ENCODE measurements at regions not wholly inside any gene's neighbourhood (a gene's known extent, or its start where the extent isn't known, plus 50 kb on each side); places are given as distances from the start of the nearest gene placed in this dataset.

DNA sequence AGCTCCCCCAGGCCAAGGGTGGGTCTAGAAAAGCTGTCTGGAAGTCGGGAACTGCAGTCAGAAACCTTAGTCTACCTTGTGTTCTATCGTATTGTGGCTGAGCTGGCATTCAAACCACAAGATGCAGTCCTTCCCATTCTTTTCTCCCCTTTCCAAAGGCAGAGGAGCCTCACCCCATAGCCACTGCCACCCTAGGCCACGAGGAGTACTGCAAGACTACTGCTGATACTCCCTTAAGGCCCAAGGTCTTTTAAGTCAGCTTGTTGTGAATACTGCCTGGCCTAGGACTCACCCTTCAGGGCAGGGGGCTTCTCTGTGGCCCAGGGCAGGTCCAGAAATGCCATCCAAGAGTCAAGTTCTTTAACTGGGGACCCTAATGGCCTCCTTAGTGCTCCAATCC is 214.5 kb upstream of the CNTNAP2 start:
- POLR2A ChIA-PET: no interaction called here
- WGBS (ENCODE audit: insufficient coverage): 70% methylated on average over 3 of the region's 3 CpGs
- H3K4me3 ChIP-seq (ENCODE audit: control extremely low read depth in 1 of 5, extremely low read depth in 1 of 5, insufficient read depth in 1 of 5, low read depth in 2 of 5, low read length in 4 of 5): no peak overlapping the region
- Mint-ChIP-seq H3K9me3 (ENCODE audit: insufficient read depth) (peaks cover 11% of the 10 kb centered on the region), H3K27ac (no peak overlapping the region), H3K4me1 (no peaks in the 10 kb centered on the region), H3K27me3 (no peaks in the 10 kb centered on the region), H3K4me3 (no peak overlapping the region)
- H2AFZ ChIP-seq (ENCODE audit: insufficient read depth, low read depth, low read length, poor library complexity, severe bottlenecking): no peak overlapping the region
- H3K9ac ChIP-seq (ENCODE audit: low read length): no peak overlapping the region
- no peak overlapping the region for H3K27ac ChIP-seq (ENCODE audit: low read length in 2 of 2)
- H3K9me3 ChIP-seq (ENCODE audit: control extremely low read depth in 1 of 3, control insufficient read depth in 2 of 3, insufficient read depth in 1 of 3, low read length in 2 of 3): peaks cover 0 to 9% (median 2%) of the 10 kb centered on the region in 3 donors
- ATAC-seq (ENCODE audit: low read depth) (no peak), DNase-seq (no peak)
- H3K36me3 ChIP-seq (replicated peaks in 1 of 2; ENCODE audit: control extremely low read depth in 1 of 2, control insufficient read depth in 1 of 2, extremely low read depth in 1 of 2, insufficient read depth in 2 of 2, low read length in 1 of 2): no peaks in the 10 kb centered on the region
- no peaks in the 10 kb centered on the region for H3K27me3 ChIP-seq (replicated peaks in 1 of 4; ENCODE audit: control extremely low read depth in 1 of 4, control insufficient read depth in 3 of 4, insufficient read depth in 4 of 4, low read length in 3 of 4)
- H3K4me2 ChIP-seq (replicated peaks; ENCODE audit: low read depth, low read length, poor library complexity, severe bottlenecking): no peak overlapping the region
- no peaks in the 10 kb centered on the region for H3K4me1 ChIP-seq (ENCODE audit: control insufficient read depth in 2 of 2, insufficient read depth in 2 of 2, low read length in 2 of 2)
- intact Hi-C loops (cut with micrococcal nuclease): no loop called here
- H3K79me2 ChIP-seq (ENCODE audit: control insufficient read depth, insufficient read depth, low read length): no peaks in the 10 kb centered on the region
- TF ChIP-seq EZH2 (IDR thresholded peaks at IDR 0.05; ENCODE audit: borderline replicate concordance, insufficient read depth, low read depth, low read length, poor library complexity, severe bottlenecking): no peak
- TF ChIP-seq, protein P1, sequence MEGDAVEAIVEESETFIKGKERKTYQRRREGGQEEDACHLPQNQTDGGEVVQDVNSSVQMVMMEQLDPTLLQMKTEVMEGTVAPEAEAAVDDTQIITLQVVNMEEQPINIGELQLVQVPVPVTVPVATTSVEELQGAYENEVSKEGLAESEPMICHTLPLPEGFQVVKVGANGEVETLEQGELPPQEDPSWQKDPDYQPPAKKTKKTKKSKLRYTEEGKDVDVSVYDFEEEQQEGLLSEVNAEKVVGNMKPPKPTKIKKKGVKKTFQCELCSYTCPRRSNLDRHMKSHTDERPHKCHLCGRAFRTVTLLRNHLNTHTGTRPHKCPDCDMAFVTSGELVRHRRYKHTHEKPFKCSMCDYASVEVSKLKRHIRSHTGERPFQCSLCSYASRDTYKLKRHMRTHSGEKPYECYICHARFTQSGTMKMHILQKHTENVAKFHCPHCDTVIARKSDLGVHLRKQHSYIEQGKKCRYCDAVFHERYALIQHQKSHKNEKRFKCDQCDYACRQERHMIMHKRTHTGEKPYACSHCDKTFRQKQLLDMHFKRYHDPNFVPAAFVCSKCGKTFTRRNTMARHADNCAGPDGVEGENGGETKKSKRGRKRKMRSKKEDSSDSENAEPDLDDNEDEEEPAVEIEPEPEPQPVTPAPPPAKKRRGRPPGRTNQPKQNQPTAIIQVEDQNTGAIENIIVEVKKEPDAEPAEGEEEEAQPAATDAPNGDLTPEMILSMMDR (IDR thresholded peaks at IDR 0.05): no peak
- CTCF ChIA-PET: no interaction called here
- no peaks in the 10 kb centered on the region for H4K20me1 ChIP-seq (ENCODE audit: control insufficient read depth, insufficient read depth, low read length, poor library complexity, severe bottlenecking)

DNA sequence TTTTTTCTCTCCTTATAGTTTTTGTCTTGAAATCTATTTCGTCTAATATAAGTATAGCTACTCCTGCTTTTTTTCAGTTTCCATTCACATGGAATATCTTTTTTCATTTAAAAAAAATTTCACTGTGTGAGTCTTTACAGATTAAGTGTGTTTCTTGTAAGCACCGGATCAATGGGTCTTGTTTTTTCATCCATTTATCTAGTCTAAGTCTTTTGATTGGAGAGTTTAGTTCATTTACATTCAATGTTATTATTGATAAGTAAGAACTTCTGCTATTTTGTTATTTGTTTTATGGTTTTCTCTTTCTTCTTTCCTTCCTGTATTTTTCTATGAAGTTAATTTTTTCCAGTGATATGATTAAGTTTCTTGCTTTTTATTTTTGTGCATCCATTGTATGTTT is 216.7 kb upstream of the CNTNAP2 start:
- no peak overlapping the region for H2AFZ ChIP-seq (ENCODE audit: insufficient read depth, low read depth, low read length, poor library complexity, severe bottlenecking)
- H3K27ac Mint-ChIP-seq: no peak overlapping the region
- CTCF ChIA-PET: no interaction called here

More for the DNA sequence above, 216.7 kb upstream of the CNTNAP2 start:
- Histone ChIP-seq H3K9ac (ENCODE audit: low read length) (no peak overlapping the region), H3K4me1 (ENCODE audit: control insufficient read depth in 2 of 2, insufficient read depth in 2 of 2, low read length in 2 of 2) (no peaks in the 10 kb centered on the region), H3K27me3 (replicated peaks in 1 of 4; ENCODE audit: control extremely low read depth in 1 of 4, control insufficient read depth in 3 of 4, insufficient read depth in 4 of 4, low read length in 3 of 4) (no peaks in the 10 kb centered on the region), H3K4me2 (replicated peaks; ENCODE audit: low read depth, low read length, poor library complexity, severe bottlenecking) (no peak overlapping the region), H3K9me3 (ENCODE audit: control extremely low read depth in 1 of 3, control insufficient read depth in 2 of 3, insufficient read depth in 1 of 3, low read length in 2 of 3) (peaks cover 0 to 9% (median 2%) of the 10 kb centered on the region in 3 donors), H3K27ac (ENCODE audit: low read length in 2 of 2) (no peak overlapping the region), H4K20me1 (ENCODE audit: control insufficient read depth, insufficient read depth, low read length, poor library complexity, severe bottlenecking) (no peaks in the 10 kb centered on the region), H3K4me3 (ENCODE audit: control extremely low read depth in 1 of 5, extremely low read depth in 1 of 5, insufficient read depth in 1 of 5, low read depth in 2 of 5, low read length in 4 of 5) (no peak overlapping the region), H3K79me2 (ENCODE audit: control insufficient read depth, insufficient read depth, low read length) (no peaks in the 10 kb centered on the region), H3K36me3 (replicated peaks in 1 of 2; ENCODE audit: control extremely low read depth in 1 of 2, control insufficient read depth in 1 of 2, extremely low read depth in 1 of 2, insufficient read depth in 2 of 2, low read length in 1 of 2) (no peaks in the 10 kb centered on the region)
- no peak overlapping the region for H3K4me3 Mint-ChIP-seq
- H3K27me3 Mint-ChIP-seq: no peaks in the 10 kb centered on the region
- POLR2A ChIA-PET: no interaction called here
- intact Hi-C loops (cut with micrococcal nuclease): no loop called here
- no peaks in the 10 kb centered on the region for H3K4me1 Mint-ChIP-seq
- TF ChIP-seq EZH2 (IDR thresholded peaks at IDR 0.05; ENCODE audit: borderline replicate concordance, insufficient read depth, low read depth, low read length, poor library complexity, severe bottlenecking): no peak
- TF ChIP-seq, protein P1 (IDR thresholded peaks at IDR 0.05): no peak
- H3K9me3 Mint-ChIP-seq (ENCODE audit: insufficient read depth): peaks cover 19% of the 10 kb centered on the region
- ATAC-seq (ENCODE audit: low read depth) (no peak), DNase-seq (no peak)
- no CpG with 5 or more reads among the region's 2 CpGs for WGBS (ENCODE audit: insufficient coverage)
